GM19372 (cell line): ENCODE measurements at regions not wholly inside any gene's neighbourhood (a gene's known extent, or its start where the extent isn't known, plus 50 kb on each side); places are given as distances from the start of the nearest gene placed in this dataset.
"Not testable (repeated sequence)": the region's sequence is repeated elsewhere in the genome, so short reads cannot be mapped to it uniquely, and the experiment has no call there.

Experiments used
- ATAC-seq: cut with Tn5 transposase; IDR thresholded peaks from one replicate; pipeline ENCODE4 v1.9.1; 2021; ENCODE audit warnings: mild to moderate bottlenecking, low read depth, moderate library complexity; ENCODE audit not compliant: unreplicated experiment

- ATAC-seq = no peak
Measured at GRCh38 chr2:52368141-52368540, 1336.2 kb upstream of the NRXN1 start.

GRCh38 chr2:52365946-52366345 lies 1334.0 kb upstream of the NRXN1 start:
- ATAC-seq = no peak

GRCh38 chr2:52356556-52356955 lies 1324.6 kb upstream of the NRXN1 start:
- no peak for ATAC-seq

- ATAC-seq = no peak
Measured at GRCh38 chr2:52347292-52347691, 1315.4 kb upstream of the NRXN1 start.

- ATAC-seq = no peak
Measured at GRCh38 chr2:52345676-52346075, 1313.7 kb upstream of the NRXN1 start.

- ATAC-seq = no peak
Measured at GRCh38 chr2:52345082-52345481, 1313.2 kb upstream of the NRXN1 start.

GRCh38 chr2:52343706-52344266 lies 1311.9 kb upstream of the NRXN1 start:
- no peak for ATAC-seq

- no peak for ATAC-seq
Measured at GRCh38 chr2:52343010-52343409, 1311.1 kb upstream of the NRXN1 start.

GRCh38 chr2:52342458-52342857 lies 1310.5 kb upstream of the NRXN1 start:
- no peak for ATAC-seq

GRCh38 chr2:52341732-52342131 lies 1309.8 kb upstream of the NRXN1 start:
- no peak for ATAC-seq

- ATAC-seq = no peak
Measured at GRCh38 chr2:52340171-52340570, 1308.2 kb upstream of the NRXN1 start.

GRCh38 chr2:52337786-52338185 lies 1305.9 kb upstream of the NRXN1 start:
- ATAC-seq = not testable (repeated sequence)

GRCh38 chr2:52336951-52337350 lies 1305.0 kb upstream of the NRXN1 start:
- ATAC-seq = no peak

- ATAC-seq = no peak
Measured at GRCh38 chr2:52335727-52336126, 1303.8 kb upstream of the NRXN1 start.

GRCh38 chr2:52334185-52334584 lies 1302.3 kb upstream of the NRXN1 start:
- ATAC-seq = no peak

- ATAC-seq = no peak
Measured at GRCh38 chr2:52327641-52328040, 1295.7 kb upstream of the NRXN1 start.

GRCh38 chr2:52314231-52314630 lies 1282.3 kb upstream of the NRXN1 start:
- ATAC-seq = no peak

GRCh38 chr2:52312486-52312885 lies 1280.6 kb upstream of the NRXN1 start:
- ATAC-seq = no peak

GRCh38 chr2:52311862-52312261 lies 1279.9 kb upstream of the NRXN1 start:
- ATAC-seq = no peak

GRCh38 chr2:52308156-52308555 lies 1276.2 kb upstream of the NRXN1 start:
- no peak for ATAC-seq

- ATAC-seq = no peak
Measured at GRCh38 chr2:52294628-52295027, 1262.7 kb upstream of the NRXN1 start.

GRCh38 chr2:52292801-52293200 lies 1260.9 kb upstream of the NRXN1 start:
- ATAC-seq = no peak

GRCh38 chr2:52289741-52290140 lies 1257.8 kb upstream of the NRXN1 start:
- ATAC-seq = no peak
